BE2C (cell line): ENCODE measurements at regions not wholly inside any gene's neighbourhood (a gene's known extent, or its start where the extent isn't known, plus 50 kb on each side); places are given as distances from the start of the nearest gene placed in this dataset.

ENCODE experiments used
- DNase-seq: peaks from one replicate; pipeline ENCODE4 v3.0.0-alpha.2; 2020
- H3K27me3 ChIP-seq: fragments of 250-450 bp; sonication (Bioruptor Pico); 2 replicates; pipeline ENCODE4 v1.5.1; 2020; ENCODE audit warnings: mild to moderate bottlenecking
- H3K36me3 ChIP-seq: fragments of 250-450 bp; sonication (Bioruptor Pico); 2 replicates; pipeline ENCODE4 v1.5.1; 2020; ENCODE audit warnings: mild to moderate bottlenecking
- H3K4me1 ChIP-seq: fragments of 250-450 bp; sonication (Bioruptor Pico); 2 replicates; pipeline ENCODE4 v1.5.1; 2020
- H3K4me3 ChIP-seq: 2 replicates; pipeline ENCODE4 v1.5.1; 2011; ENCODE audit warnings: low read depth, low read length
- H3K9me3 ChIP-seq: fragments of 250-450 bp; sonication (Bioruptor Pico); 2 replicates; pipeline ENCODE4 v1.5.1; 2020
- CTCF ChIP-seq: IDR thresholded peaks from 2 replicates; pipeline ENCODE4 v1.5.1; 2012; ENCODE audit warnings: mild to moderate bottlenecking, low read depth, low read length

DNA sequence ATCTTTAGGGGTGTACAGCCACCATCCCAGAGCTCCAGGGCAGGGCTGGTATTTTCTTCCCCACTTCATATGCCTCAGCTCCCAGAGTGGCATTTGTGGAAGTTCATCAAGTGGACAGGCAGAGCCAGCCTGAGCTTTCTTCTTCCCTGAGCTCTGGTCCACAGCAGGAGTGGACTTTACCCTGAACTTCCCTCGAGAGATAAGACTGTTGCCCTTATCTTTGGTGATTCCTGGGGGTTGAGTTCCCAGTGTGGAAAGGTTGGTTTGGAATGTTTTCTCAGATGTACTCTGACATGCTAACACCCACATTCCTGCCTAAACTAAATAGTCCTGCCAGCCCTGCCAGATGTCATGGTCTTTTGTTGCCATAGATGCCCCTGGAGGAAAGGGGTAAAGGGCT, 62.0 kb upstream of the LGALSL start:
- no peaks in the 10 kb centered on the region for H3K27me3 ChIP-seq
- H3K36me3 ChIP-seq, result no peaks in the 10 kb centered on the region
- TF ChIP-seq CTCF, result no peak
- DNase-seq, result no peak
- H3K4me3 ChIP-seq, result no peak overlapping the region
- H3K9me3 ChIP-seq, result no peaks in the 10 kb centered on the region
- no peaks in the 10 kb centered on the region for H3K4me1 ChIP-seq

DNA sequence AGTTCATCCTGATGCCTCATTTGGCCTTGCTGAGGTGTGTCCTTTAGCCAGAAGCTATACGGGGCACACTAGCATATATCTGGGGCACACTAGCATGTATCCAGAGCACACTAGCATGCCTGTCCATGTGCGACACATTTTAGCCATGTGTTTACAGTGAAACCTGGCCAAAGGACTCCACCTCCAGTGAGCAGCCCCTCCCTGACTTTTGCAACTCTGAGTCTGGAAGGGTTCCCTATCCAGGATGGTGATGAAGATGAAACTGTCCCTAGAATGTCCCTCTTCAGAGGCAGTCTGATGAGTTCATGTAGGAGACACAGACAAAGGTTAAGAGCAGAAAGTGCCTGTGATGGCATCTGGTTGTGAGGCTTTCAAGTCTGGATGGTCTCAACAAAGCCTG, 61.4 kb upstream of the LGALSL start:
- no peak for TF ChIP-seq CTCF
- H3K4me1 ChIP-seq, result no peaks in the 10 kb centered on the region
- no peaks in the 10 kb centered on the region for H3K9me3 ChIP-seq
- no peak overlapping the region for H3K4me3 ChIP-seq
- DNase-seq, result no peak
- H3K27me3 ChIP-seq, result no peaks in the 10 kb centered on the region
- no peaks in the 10 kb centered on the region for H3K36me3 ChIP-seq

DNA sequence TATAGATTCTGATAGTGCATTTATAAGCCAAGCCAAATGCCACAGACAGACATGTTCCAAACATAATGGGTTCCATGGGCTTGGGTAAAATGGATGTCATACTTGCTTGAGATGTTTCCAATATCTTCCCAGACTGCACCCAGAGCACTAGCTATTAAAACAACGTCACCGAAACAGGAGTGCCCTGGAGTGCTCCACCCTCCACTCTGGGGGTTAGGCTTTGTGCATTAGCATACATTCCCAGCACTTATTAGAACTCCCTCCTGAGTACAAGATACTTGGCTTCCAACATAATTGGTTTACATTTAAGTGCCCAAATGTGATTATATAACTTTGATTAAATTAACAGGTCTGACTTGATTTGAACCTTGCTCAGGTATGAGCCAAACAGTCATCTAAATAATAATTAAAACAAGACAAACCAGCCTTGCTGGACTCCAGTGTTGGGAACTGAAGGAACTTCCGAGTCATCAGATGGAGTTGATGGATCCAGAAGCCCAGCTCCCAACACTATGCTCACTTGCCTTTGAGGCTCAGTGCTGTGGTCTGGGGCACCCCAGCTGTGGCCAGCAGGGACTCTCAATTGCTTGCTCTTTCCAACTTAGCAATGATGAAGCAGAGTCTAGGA, 60.5 kb upstream of the LGALSL start:
- H3K4me1 ChIP-seq, result no peaks in the 10 kb centered on the region
- H3K27me3 ChIP-seq, result no peaks in the 10 kb centered on the region
- no peak for DNase-seq
- H3K4me3 ChIP-seq, result no peak overlapping the region
- TF ChIP-seq CTCF, result no peak
- H3K9me3 ChIP-seq, result no peaks in the 10 kb centered on the region
- no peaks in the 10 kb centered on the region for H3K36me3 ChIP-seq

DNA sequence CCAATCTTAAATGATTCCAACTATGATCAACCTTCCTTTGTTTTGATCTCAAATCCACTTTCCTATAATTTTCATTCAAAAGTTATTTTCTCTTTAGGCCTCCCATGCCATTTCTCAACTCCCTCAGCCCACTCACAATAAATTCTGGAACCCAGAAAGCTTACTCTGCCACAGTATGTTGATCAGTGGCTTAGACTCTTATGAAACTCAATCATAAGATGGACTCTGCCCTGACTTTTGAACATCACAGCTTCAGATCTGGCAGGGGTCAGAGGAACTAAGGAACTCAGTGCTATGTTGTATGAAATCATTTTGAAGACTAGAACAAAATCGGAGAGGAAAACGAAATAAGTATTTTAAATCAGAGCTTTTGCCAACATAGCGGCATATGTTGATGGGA, 59.8 kb upstream of the LGALSL start:
- Histone ChIP-seq H3K4me3 (no peak overlapping the region), H3K4me1 (no peaks in the 10 kb centered on the region), H3K36me3 (no peaks in the 10 kb centered on the region), H3K27me3 (no peaks in the 10 kb centered on the region), H3K9me3 (no peaks in the 10 kb centered on the region)
- no peak for DNase-seq
- TF ChIP-seq CTCF, result no peak

- H3K4me3 ChIP-seq, result no peak overlapping the region
- H3K9me3 ChIP-seq, result no peaks in the 10 kb centered on the region
- H3K4me1 ChIP-seq, result no peaks in the 10 kb centered on the region
- H3K36me3 ChIP-seq, result no peaks in the 10 kb centered on the region
- no peak for TF ChIP-seq CTCF
- DNase-seq, result no peak
- H3K27me3 ChIP-seq, result no peaks in the 10 kb centered on the region
These were observed 58.0 kb upstream of the LGALSL start for GRCh38 chr2:64396001-64396400.

GRCh38 chr2:64396551-64396950, 57.4 kb upstream of the LGALSL start:
- TF ChIP-seq CTCF, result no peak
- Histone ChIP-seq H3K9me3 (no peaks in the 10 kb centered on the region), H3K36me3 (no peaks in the 10 kb centered on the region), H3K4me3 (no peak overlapping the region), H3K27me3 (no peaks in the 10 kb centered on the region), H3K4me1 (no peaks in the 10 kb centered on the region)
- DNase-seq, result no peak
